PC-3 (cell line): ENCODE measurements at regions not wholly inside any gene's neighbourhood (a gene's known extent, or its start where the extent isn't known, plus 50 kb on each side); places are given as distances from the start of the nearest gene placed in this dataset.

Experiments
- ATAC-seq: fragments of 200-7000 bp; cut with Tn5 transposase; 2 replicates; pipeline ENCODE4 v1.9.1; 2020; ENCODE audit warnings: mild to moderate bottlenecking, moderate library complexity
- BruUV-seq: library from RNA; stranded (reverse); fragments of 400-500 nt; replicated peaks from 2 replicates; lab custom pipeline; 2021; lab: Mats Ljungman, UMichigan
- CTCF ChIA-PET: fragments of 300-600 bp; sonication (Branson Sonifier 250); formaldehyde crosslinking; loops from one replicate; lab custom pipeline; 2022; ENCODE audit warnings: antibody characterized with exemption; lab: Charles Lee
- POLR2A ChIA-PET: fragments of 300-600 bp; sonication (Branson Sonifier 250); formaldehyde crosslinking; loops from one replicate; lab custom pipeline; 2022; ENCODE audit warnings: antibody characterized with exemption; ENCODE audit not compliant: unreplicated experiment; lab: Charles Lee
- DNase-seq: peaks from one replicate; pipeline ENCODE4 v3.0.0-alpha.2; 2015
- H2AFZ ChIP-seq: fragments of 300-600 bp; sonication (generic); 2 replicates; pipeline ENCODE4 v1.6.0; 2016; ENCODE audit warnings: antibody characterized with exemption, low read length
- H3F3A ChIP-seq: fragments of 300-600 bp; sonication (generic); one replicate; pipeline ENCODE4 v1.6.0; 2017; ENCODE audit warnings: antibody characterized with exemption, low read length, control low read depth, mild to moderate bottlenecking; ENCODE audit not compliant: unreplicated experiment
- H3K27ac ChIP-seq: fragments of 300-600 bp; sonication (generic); 2 replicates; pipeline ENCODE4 v1.5.1; 2016; ENCODE audit warnings: mild to moderate bottlenecking, low read length
- H3K27me3 ChIP-seq: fragments of 300-600 bp; sonication (generic); 2 replicates; pipeline ENCODE4 v1.6.1; 2016; ENCODE audit warnings: low read length, mixed read lengths
- H3K36me3 ChIP-seq: fragments of 300-600 bp; sonication (generic); 2 replicates; pipeline ENCODE4 v1.6.1; 2016; ENCODE audit warnings: low read depth, mixed run types, low read length, mixed read lengths
- H3K4me1 ChIP-seq: fragments of 300-600 bp; sonication (generic); 2 replicates; pipeline ENCODE4 v1.5.1; 2016; ENCODE audit warnings: low read length; ENCODE audit not compliant: insufficient read depth
- H3K4me2 ChIP-seq: fragments of 300-600 bp; sonication (generic); 2 replicates; pipeline ENCODE4 v1.6.0; 2016; ENCODE audit warnings: low read length
- H3K4me3 ChIP-seq: fragments of 300-600 bp; sonication (generic); 2 replicates; pipeline ENCODE4 v1.5.1; 2016; ENCODE audit warnings: mild to moderate bottlenecking, low read length, mixed read lengths
- H3K79me2 ChIP-seq: fragments of 300-600 bp; sonication (generic); 2 replicates; pipeline ENCODE4 v1.6.1; 2017; ENCODE audit warnings: low read length, mixed read lengths
- H3K9ac ChIP-seq: fragments of 300-600 bp; sonication (generic); 2 replicates; pipeline ENCODE4 v1.6.0; 2016; ENCODE audit warnings: mild to moderate bottlenecking, low read length
- H3K9me2 ChIP-seq: fragments of 300-600 bp; sonication (generic); replicated peaks from 2 replicates; pipeline ENCODE4 v1.6.1; 2016; ENCODE audit warnings: mixed run types, low read length, mixed read lengths
- H3K9me3 ChIP-seq: fragments of 300-600 bp; sonication (generic); 2 replicates; pipeline ENCODE4 v1.6.1; 2016; ENCODE audit warnings: low read length, mixed read lengths
- H4K20me1 ChIP-seq: fragments of 300-600 bp; sonication (generic); 2 replicates; pipeline ENCODE4 v1.6.1; 2016; ENCODE audit warnings: low read length, mixed read lengths
- EZH2 ChIP-seq: fragments of 300-600 bp; sonication (generic); IDR thresholded peaks from one replicate; pipeline ENCODE4 v1.6.1; 2017; ENCODE audit warnings: antibody characterized with exemption, mild to moderate bottlenecking, low read length; ENCODE audit not compliant: unreplicated experiment
- EZH2phosphoT487 ChIP-seq: fragments of 300-600 bp; sonication (generic); IDR thresholded peaks from 2 replicates; pipeline ENCODE4 v1.6.1; 2018; ENCODE audit warnings: mild to moderate bottlenecking, antibody characterized with exemption, low read length, borderline replicate concordance
- intact Hi-C: fragments of 100-400 bp; cut with micrococcal nuclease; formaldehyde crosslinking; loops from 2 replicates; pipeline ENCODE4 v1.9.0; 2023
- TF ChIP-seq, protein P1 (sequence below): fragments of 300-600 bp; sonication (generic); conservative IDR thresholded peaks from 2 replicates; pipeline ENCODE4 v1.5.1; 2017; ENCODE audit warnings: antibody characterized with exemption, low read depth, mild to moderate bottlenecking, low read length

DNA sequence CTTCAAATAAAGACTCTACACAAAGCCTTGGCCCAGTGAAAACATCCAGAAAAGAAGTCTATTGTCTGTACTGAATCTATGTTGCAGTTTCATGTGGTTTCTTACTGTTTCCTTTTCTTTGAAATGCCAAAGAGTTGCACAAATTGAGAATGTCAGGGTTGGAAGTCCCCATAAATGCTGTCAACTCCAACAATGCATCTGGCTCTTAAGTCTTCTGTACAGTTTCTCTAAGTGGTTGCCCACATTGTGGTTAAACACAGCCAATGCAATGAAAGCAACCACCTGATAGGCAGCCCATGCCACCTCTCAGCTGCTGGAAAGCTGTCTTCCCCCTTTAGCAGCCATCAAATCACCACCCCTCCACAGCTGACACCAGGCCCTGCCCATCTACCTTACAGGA is 67.2 kb upstream of the C1GALT1C1 start:
- ATAC-seq (no peak), DNase-seq (no peak)
- no TSS peak for BruUV-seq
- H3K79me2 ChIP-seq: no peaks in the 10 kb centered on the region
- no peak overlapping the region for H3K4me3 ChIP-seq
- H3K27ac ChIP-seq: no peak overlapping the region
- POLR2A ChIA-PET: no interaction called here
- no peaks in the 10 kb centered on the region for H3K9me3 ChIP-seq
- H3K9me2 ChIP-seq: no peaks in the 10 kb centered on the region
- no peaks in the 10 kb centered on the region for H4K20me1 ChIP-seq
- intact Hi-C loops: no loop called here
- H3K4me2 ChIP-seq: no peak overlapping the region
- H3F3A ChIP-seq: no peaks in the 10 kb centered on the region
- no peaks in the 10 kb centered on the region for H3K36me3 ChIP-seq
- TF ChIP-seq EZH2 (no peak), EZH2phosphoT487 (no peak)
- TF ChIP-seq, protein P1, sequence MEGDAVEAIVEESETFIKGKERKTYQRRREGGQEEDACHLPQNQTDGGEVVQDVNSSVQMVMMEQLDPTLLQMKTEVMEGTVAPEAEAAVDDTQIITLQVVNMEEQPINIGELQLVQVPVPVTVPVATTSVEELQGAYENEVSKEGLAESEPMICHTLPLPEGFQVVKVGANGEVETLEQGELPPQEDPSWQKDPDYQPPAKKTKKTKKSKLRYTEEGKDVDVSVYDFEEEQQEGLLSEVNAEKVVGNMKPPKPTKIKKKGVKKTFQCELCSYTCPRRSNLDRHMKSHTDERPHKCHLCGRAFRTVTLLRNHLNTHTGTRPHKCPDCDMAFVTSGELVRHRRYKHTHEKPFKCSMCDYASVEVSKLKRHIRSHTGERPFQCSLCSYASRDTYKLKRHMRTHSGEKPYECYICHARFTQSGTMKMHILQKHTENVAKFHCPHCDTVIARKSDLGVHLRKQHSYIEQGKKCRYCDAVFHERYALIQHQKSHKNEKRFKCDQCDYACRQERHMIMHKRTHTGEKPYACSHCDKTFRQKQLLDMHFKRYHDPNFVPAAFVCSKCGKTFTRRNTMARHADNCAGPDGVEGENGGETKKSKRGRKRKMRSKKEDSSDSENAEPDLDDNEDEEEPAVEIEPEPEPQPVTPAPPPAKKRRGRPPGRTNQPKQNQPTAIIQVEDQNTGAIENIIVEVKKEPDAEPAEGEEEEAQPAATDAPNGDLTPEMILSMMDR: no peak
- no peaks in the 10 kb centered on the region for H3K27me3 ChIP-seq
- H2AFZ ChIP-seq: no peak overlapping the region
- no peak overlapping the region for H3K9ac ChIP-seq
- CTCF ChIA-PET: no interaction called here
- no peaks in the 10 kb centered on the region for H3K4me1 ChIP-seq

DNA sequence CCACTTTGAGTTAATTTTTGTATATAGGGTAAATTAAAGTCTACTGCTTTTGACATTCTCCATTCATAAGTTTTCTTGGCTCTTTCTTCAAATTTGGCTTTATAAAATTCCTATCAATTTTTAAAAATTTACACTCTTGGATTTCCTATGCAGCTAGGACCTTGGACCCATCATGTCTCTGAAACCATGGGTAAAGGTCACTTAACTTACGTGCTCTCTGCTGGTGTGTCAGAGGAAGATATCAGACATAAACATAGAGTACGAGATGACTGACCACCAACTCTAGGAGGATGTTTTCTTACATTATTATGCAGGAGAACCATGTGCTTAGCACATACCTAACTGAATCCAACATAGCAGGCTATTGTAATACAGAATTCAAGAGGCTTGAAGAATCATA is 62.5 kb upstream of the C1GALT1C1 start:
- Histone ChIP-seq H2AFZ (no peak overlapping the region), H3K36me3 (no peaks in the 10 kb centered on the region), H3K9ac (no peak overlapping the region), H3K4me1 (no peaks in the 10 kb centered on the region), H3K9me2 (no peaks in the 10 kb centered on the region), H3K27ac (no peak overlapping the region), H3F3A (no peaks in the 10 kb centered on the region), H3K79me2 (no peaks in the 10 kb centered on the region), H4K20me1 (no peaks in the 10 kb centered on the region), H3K4me3 (no peak overlapping the region), H3K4me2 (no peak overlapping the region), H3K27me3 (no peaks in the 10 kb centered on the region), H3K9me3 (no peaks in the 10 kb centered on the region)
- intact Hi-C loops: no loop called here
- TF ChIP-seq EZH2: no peak
- TF ChIP-seq EZH2phosphoT487: no peak
- TF ChIP-seq, protein P1: no peak
- ATAC-seq (no peak), DNase-seq (no peak)
- ChIA-PET CTCF (no interaction called here), POLR2A (no interaction called here)
- no TSS peak for BruUV-seq

DNA sequence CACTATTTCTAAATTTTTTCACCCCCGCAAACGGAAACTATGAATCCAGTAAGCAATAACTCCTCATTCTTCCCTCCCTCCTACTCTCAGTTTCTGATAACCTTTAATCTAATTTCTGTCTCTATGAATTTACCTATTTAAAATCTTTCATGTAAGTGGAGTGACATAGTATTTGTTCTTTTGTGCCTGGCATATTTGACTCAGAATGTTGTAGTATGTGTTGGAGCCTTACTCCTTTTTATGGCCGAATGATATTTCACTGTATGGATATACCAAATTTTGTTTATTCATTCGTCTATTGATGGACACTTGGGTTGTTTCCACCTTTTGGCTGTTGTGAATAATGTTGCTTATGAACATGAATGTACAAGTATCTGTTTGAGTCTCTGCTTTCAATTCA is 61.1 kb upstream of the C1GALT1C1 start:
- intact Hi-C loops: no loop called here
- no peak overlapping the region for H2AFZ ChIP-seq

More for the DNA sequence above, 61.1 kb upstream of the C1GALT1C1 start:
- Histone ChIP-seq H3K9ac (no peak overlapping the region), H4K20me1 (no peaks in the 10 kb centered on the region), H3K4me3 (no peak overlapping the region), H3K79me2 (no peaks in the 10 kb centered on the region), H3K27ac (no peak overlapping the region), H3K9me3 (no peaks in the 10 kb centered on the region), H3K27me3 (no peaks in the 10 kb centered on the region), H3F3A (no peaks in the 10 kb centered on the region), H3K36me3 (no peaks in the 10 kb centered on the region), H3K9me2 (no peaks in the 10 kb centered on the region), H3K4me1 (no peaks in the 10 kb centered on the region), H3K4me2 (no peak overlapping the region)
- ATAC-seq (no peak), DNase-seq (no peak)
- BruUV-seq: no TSS peak
- CTCF ChIA-PET: no interaction called here
- no peak for TF ChIP-seq EZH2phosphoT487
- TF ChIP-seq, protein P1: no peak
- no peak for TF ChIP-seq EZH2
- POLR2A ChIA-PET: no interaction called here
